HG03066 (cell line): ENCODE measurements at regions not wholly inside any gene's neighbourhood (a gene's known extent, or its start where the extent isn't known, plus 50 kb on each side); places are given as distances from the start of the nearest gene placed in this dataset.

ENCODE experiments used
- ATAC-seq: cut with Tn5 transposase; IDR thresholded peaks from one replicate; pipeline ENCODE4 v1.9.1; 2021; ENCODE audit warnings: low read depth; ENCODE audit not compliant: unreplicated experiment

DNA sequence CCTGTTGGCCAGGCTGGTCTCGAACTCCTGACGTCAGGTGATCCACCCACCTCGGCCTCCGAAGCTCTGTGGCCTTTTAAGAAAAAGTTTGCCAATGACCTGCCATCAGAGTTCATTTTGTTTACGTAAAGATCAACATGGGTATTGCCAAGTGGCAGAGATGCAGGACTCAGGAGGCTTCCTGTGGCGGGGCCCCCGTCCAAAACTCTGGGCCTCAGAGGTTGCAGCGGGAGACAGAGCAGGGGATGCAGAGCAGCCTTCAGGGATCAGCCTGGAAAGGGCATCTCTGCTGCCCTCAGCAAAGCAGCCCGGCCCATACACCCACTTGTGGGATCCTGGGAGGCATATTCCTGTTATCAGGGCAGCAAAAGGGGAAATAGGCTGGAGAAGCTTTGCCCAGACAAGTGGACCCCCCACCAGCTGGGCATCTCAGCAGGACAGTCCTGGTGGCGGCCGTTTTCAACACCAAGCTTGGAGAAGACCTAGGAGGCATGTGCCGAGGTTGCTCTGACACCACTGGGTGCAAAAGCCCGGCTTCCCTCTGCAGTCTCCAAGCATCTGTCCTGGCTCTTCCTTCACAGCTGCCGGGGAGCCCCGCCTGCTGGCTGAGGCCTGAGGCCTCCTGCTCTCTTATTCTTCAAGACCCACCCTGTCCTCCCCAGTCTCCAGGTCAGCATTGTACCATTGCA lies 1152.4 kb downstream of the BRD1 start:
- no peak for ATAC-seq

DNA sequence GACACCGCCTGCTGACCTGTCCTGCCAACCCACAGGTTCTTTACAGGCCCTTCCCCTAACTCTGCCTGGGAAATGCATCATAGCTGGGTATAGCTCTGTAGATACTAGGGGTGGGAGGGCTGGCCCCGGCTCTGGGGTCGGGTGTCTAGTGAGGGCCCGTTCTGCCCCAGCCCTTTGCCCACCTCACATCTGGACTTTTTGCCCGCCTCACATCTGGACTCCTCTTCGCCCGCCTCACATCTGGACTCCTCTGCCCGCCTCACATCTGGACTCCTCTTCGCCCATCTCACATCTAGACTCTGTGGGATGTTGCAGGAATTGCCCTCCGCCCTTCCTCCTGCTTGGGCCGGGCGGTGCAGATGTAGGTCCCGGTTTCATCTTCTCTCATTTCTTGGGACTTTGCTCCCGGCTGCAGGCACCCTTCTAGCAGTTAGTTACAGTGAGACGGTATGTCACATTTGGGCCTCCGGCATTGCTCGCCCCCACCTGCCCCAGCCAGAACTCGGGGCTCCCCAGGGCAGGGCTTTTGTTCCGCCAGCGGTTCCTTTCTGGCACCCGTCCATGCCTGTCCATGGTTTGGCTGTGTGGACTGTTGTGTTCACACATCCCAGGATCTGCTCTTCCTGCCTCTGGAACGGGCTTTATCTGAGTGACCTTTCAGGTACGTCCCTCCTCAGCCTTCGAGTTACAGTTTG lies 1153.7 kb downstream of the BRD1 start:
- ATAC-seq, result no peak

DNA sequence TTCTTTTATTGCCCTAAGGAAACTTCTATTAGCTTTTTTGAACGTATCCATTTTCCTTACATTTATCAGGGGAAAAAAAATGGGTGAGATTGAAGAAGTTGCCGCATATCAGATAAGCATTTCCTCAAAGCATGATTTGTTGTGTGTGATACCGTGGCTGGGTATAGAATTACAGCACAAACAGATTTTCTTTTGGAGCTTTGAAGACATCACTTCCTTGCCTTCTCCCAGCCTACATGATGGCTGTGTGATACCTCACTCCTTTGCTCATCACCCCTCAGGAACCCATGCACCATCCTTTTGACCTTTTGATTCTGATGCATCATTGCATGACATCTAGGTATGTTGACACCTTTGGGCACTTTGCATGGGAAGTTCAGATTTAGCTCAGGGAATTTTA lies 1155.3 kb downstream of the BRD1 start:
- ATAC-seq, result no peak

DNA sequence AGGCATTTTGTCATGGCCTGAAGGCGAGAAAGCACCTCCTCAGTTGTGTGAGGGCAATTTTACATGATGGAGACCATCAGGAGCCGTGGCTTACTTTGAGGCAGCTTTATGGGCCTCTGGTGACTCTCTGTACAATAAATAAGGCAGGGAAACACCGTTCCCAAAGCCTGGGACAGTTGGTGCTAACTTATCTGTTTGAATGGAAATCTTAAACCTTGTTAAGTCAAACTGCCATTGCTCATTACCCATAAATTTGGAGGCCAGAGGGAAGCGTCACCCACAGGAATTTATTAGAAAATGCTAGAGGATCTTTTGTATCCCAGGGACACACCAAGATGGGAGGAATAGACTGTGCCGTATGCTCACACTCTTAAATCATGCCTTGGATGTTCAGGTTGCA lies 1156.9 kb downstream of the BRD1 start:
- ATAC-seq, result no peak

DNA sequence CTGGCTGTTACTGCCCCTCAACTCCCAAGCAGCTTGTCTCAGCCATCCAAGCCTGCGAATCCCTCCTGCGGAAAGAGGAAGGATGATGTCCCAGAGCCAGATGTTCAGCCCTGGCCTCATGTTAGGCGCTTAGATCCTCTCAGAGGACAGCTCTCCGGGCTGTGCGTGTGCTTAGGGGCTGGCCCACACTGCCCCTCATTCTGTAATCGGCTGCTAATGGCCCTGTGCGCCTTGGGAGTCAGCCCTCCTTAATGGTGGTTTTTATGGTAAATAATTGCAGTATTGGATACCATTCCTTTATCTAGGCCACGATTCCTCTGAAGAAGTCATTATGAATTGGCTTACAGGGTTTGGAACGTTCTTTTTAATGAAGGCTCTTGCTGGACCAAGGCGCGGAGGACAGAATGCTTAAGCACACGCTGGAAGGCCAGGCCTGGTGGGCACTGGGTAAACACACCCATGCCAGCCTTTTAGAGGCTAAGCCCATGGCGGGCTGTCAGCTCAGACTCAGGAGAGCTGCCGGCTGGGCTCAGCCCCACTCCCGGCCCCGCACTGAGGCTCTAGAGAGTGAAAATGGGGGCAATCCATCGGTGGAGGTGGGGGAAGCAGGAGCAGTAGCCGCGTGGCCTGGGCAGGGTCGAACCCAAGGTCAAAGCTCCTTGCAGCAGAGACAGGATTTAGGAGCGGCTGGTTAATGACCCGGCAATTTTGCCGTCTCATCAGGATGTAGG lies 1157.5 kb downstream of the BRD1 start:
- ATAC-seq, result no peak

DNA sequence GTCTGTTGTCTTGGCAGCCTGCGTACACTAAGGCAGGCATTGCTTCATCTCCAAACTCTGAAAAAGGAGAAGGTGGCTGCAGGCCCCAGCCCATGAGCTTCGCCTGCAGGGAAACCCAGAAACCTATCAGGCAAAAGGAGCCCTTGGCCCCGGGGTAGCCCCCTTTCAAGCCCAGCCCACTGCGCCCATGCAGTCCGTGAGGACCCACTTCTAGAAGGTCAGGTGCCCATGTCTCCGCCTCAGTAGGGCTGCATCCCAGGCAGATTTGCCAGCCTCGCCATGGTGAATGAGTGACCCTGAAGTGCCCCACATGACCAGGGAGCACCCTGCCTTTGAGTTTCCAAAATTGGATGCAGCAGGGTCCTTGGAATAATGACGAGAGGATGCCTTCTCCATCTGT lies 1158.4 kb downstream of the BRD1 start:
- ATAC-seq, result no peak

DNA sequence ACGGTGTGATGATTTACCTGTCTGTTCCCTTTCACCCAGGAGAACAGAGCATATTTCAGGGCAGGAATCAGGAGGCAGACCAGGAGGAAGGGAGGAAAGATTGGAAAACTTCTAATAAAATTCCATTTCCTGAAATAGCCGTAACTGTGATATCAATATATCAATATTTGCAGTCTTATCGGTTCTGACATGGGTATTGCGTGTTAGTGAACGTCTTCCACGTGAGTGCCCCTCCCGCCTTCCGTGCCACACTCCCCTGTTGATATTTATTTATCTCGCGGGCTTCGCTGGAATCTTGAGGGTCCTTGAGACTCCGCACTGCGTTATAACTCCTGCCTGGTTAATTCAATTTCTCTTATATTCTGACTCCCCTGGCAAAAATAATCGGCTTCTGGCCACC lies 1160.4 kb downstream of the BRD1 start:
- ATAC-seq, result no peak

DNA sequence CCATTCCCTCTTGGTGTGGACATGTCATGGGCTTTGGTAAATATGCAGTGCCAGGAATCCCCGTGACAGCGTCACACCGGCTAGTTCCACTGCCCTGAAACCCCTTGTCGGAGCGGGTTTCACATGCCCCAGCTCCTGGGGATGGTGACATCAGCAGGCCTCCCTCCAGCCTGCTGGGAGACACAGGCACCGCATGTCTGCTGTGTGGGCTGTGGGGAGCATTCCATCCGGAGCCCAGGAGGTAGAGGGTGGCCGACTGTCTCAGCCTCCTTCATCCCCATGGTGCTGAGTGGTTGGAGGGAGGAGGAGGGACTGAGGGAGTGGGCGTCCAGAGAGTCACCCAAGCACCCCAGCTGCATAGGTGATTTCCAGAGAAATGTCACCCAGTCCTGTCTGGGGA lies 1161.1 kb downstream of the BRD1 start:
- no peak for ATAC-seq

DNA sequence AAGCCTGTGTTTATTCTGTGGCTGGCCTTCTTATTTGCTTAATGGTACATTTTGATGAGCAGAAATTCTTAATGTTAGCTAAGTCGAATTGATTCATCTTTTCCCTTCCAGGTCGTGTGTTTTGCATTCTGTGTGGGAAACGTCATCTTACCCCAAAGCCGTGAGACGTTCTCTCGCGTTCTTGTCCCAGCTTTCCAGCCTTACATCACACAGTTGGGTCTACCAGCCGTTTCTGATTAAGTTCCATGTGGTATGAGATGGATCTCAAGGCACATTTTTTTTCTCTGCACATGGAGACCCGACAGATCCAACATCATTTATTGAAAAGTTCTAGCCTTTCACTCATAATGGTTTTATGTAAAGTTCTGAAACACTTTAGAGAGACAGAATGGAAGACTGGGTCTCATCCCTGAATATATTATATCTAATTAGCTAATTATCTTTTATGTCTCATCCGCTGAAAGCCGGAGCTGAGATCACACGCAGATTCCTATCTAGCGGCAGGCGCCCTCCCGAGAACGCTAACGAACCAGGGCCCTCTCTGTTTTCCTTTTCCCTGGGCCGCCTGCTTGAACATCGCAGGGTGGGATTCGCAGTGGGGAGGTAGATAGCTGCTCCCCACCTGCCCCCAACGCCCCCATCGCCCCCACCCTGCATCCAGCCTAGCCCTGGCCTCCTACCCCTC lies 1162.2 kb downstream of the BRD1 start:
- ATAC-seq, result no peak

DNA sequence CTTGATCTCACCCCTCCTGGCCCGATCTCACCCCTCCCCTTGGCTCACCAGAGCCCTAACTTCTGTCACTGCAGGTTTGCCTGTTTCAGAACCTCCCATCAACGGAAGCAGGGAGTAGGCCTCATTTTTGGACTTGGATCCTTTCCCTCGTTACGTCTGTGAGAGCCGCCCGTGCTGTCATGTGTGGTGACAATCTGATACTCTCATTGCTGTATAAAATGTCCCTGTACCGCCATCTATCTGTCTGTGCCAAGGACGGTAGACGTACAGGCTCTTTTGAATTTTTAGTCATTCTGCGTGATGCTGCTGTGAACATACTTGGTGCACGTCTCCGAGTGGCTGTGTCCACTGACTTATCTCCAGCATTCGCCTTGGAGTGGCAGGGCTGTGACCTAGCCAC lies 1163.1 kb downstream of the BRD1 start:
- ATAC-seq, result no peak

DNA sequence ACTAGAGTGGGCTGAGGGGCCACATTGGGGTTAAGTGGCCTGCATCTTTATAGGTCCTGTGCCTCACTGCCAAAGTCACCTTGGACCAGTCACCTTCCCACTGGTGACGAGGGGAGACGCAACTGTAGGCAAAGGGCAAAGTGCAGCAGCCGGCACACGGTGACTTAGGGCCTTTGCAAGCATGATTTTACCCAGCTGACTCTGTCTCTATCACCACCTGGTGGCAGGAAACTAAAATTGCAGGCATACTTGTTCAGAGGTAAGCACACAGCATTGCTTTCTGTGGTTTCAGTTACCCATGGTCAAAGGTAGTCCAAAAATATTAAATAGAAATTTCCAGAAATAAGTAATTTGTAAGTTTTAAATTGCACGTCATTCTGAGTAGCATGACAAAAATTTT lies 1164.4 kb downstream of the BRD1 start:
- no peak for ATAC-seq

DNA sequence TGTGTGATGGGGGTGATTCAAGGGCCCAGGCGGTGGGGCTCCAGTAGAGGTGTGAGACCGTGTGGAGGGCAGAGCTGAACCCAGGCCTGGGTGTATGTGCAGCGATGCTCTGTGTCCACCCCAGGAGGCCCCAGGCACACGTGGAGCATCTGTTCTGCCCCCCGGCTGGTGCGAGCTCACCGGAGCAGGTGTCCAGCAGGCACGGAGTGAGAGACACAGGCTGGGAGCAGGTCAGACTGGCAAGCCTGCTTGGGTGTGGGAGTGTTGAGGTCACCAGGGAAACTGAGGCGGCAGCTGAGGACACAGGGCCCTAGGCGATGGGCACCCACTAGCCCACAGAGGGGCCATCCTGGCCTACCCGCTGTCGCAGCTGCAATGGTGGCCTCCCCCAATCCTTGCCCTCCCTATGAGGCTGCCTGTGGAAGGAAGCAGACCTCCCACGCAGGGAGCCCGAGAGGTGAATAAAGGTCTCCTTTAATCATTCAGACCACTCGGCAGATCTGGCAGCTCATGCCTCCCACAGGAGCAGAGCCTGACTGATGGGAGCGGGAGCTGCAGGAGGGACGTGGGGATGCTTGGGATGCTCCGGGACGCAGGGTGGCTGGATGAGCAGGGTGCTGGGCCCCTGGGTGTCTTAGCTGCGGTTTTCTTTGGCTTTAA lies 1165.1 kb downstream of the BRD1 start:
- no peak for ATAC-seq

DNA sequence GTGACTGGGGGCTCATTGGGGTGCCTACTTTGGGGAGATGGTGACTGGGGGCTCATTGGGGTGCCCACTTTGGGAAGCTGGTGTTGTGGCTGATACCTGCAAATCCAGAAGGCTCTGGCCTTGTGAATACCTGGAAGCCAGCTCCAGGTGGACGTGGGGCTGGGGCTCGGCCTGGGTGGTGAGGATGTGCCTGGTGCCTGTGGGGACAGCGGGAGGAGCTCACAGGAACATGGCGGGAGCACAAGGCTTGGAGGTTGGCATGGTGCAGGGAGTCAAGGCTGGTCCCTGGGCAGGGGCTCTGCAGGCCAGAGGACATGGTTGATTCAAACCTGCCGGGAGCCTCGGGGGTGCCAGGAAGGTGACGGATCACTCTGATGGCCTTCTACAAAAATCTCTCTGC lies 1165.7 kb downstream of the BRD1 start:
- no peak for ATAC-seq

DNA sequence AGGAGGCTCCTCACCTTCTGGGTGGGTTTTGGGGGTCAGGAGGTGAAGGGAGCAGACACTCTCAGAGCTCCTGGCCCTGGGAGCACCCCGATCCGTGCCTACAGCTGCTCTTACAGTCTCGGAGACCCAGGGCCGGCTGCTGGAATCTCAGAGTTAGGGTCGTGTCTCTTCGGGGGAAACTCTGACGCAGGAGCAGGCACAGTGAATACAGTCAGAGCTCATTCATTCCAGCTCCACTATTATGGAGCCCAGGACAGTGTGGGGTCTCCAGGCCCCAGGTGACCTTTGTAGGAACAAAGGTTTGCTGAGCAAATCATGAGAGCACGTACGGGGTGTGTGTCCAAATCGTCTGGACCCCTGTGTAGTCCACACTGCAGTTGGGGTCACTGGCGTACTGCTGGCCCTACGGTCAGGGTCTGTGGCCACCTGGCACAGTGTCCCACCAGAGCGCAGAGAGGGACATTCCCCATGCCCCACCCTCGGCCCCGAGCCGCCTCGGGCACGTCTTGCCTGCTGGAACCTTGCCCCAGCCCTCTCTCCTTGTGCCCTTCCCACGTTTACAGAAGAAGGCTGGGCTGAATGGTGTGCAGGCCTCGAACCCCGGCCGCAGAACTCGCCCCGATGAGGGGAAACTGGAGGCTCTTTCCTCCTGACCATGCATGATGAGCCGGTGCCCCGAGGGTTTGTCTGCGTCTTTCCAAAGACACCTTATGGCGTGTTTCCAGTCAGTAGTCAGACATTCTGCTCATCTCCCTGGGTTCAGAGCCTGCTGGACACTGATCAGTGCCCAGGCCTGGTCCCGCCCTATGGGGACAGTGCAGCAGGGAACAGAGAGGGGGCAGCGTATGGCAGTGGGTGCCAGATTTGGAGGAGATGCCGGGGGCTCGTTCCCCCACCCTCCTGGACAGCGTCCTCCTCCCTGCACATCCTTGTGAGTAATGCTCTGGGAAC lies 1166.6 kb downstream of the BRD1 start:
- no peak for ATAC-seq

DNA sequence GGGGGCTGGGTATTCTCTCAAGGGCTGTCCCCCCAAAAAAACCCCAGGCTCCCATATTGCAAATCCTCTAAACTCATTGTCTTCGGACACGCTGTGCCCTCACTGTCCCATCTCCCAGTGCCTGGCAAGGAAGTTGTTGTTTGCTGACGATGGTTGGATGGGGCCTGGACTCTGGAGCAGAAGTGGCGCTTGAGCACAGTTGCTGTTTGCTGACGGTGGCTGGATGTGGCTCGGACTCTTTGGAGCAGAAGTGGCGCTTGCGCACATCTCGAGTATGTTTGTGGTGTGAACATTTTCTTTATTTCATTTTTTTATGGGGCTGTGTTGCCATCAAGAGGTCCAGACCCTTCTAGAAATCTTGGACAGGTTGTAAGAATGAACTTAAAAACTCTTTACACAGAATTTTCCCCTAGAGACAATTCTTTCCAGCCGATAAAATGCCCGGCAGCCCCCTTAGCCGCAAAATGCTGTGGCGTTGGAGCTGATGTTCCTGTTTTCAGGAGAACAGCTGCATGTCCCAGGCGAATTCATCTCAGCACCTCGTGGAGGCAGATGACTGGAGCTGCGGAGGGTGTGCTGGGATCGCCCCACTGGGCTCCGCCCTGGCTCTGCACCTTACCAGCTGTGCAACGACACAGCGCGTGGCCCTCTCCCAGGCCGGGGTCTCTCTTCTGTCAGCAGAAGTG lies 1167.4 kb downstream of the BRD1 start:
- no peak for ATAC-seq

DNA sequence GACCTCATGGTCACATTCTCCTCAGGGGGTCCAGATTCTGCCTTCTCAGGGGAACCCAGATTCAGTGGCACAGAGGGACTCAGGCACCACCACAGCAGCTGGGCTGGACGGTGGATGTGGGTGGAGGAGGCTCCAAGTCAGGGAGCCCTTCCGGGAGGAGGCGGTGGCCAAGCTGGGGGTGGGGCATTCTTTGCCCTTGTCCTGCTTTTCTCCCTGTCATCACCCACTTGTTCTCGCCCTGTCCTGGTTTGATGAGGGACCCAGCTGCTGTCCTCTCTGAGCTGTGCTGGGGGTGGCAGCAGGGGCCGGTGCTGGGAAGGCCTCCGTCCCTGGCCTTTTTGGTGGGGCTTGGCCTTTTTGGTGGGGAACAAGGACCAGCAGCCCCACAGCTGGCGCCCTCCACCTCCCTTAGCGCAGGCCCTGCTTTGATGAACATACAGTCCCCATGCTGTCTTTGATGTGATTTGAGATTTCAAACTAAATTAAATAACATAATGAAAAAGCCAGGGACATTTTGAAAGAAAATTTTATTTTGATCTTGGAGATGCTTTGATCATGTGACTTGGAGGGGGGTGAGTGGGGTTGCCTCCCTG lies 1168.2 kb downstream of the BRD1 start:
- ATAC-seq, result no peak

DNA sequence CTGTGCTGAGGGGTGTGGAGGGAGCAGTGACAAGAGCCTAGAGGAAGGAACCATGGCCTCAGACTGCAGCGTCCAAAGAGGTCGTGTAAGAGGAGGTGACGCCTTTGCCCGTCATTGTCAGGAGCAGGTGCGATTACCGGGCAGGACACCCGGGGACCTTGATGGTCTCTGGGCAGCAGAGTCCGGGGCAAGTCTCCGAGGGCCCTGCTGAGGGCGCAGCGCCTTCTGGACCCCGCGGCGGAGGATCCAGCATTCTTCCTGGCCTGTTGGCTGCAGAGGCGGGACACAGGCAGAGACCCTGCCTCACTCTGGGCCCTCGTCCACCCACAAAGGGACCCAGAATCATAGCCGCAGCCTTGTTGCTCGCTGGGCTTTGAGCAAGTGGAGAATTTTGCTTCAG lies 1168.8 kb downstream of the BRD1 start:
- no peak for ATAC-seq

DNA sequence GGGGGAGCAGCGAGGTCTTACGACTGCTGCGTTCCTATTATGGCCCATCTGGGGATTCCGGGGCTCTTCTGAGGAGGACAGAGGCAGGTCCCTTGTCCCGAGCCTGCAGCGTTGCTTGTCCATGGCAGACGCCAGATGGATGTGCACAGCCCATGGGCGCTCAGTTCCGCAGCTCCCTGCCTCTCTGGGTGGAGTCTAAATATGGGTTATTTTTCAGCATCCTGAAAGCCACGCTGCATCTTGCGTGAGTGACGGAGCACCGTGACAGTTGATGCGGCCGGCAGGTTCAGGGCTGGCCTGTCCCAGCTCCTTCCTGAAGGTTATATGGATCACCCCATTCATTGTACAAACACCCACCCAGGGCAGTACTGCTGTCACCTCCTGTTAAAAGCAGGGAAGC lies 1169.4 kb downstream of the BRD1 start:
- ATAC-seq, result no peak

DNA sequence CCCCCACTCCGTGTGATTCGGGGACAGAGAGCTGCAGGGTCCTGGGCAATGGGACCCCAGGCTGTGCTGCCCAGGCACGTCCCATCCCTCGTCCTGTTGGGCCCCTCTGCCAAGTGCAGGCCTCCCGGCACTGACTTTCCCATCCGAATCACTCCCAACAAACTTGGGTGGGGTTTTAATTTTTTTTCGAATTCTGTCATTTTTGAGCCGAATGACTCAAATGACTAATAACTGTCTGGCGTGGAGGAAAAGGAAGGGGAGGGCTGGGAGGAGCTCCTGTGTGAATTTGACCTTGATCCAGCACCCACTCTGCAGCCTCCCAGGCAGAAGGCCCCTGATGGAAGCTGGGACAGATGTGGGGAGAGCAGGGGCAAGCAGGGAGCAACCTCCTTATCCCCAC lies 1173.2 kb downstream of the BRD1 start:
- ATAC-seq, result no peak
